Small intestine (tissue), 7 donors: ENCODE measurements at regions not wholly inside any gene's neighbourhood (a gene's known extent, or its start where the extent isn't known, plus 50 kb on each side); places are given as distances from the start of the nearest gene placed in this dataset.
A peak's percentile ranks its signal among the peaks of the same experiment; 100 is the strongest.

Experiments
- DNase-seq, 2 donors: peaks; one replicate each; pipeline versions ENCODE4 v3.0.0 to v3.0.0-alpha.2; 2013
- FAIRE-seq: peaks from 2 replicates; lab custom pipeline; 2012; peaks lifted over from hg19 to GRCh38; lab: Jason Lieb, UNC
- H3K27ac ChIP-seq, 3 donors: one replicate each; pipeline ENCODE4 v1.5.1; 2013; ENCODE audit warnings: low read length in 2 of 3, mild to moderate bottlenecking in 2 of 3, control low read depth in 1 of 3, inconsistent platforms in 1 of 3, low read depth in 1 of 3, moderate library complexity in 1 of 3
- H3K27me3 ChIP-seq, 3 donors: one replicate each; pipeline ENCODE4 v1.6.1; 2013; ENCODE audit warnings: low read length in 3 of 3, inconsistent platforms in 1 of 3; ENCODE audit not compliant: control insufficient read depth in 3 of 3, insufficient read depth in 3 of 3
- H3K36me3 ChIP-seq, 3 donors: one replicate each; pipeline ENCODE4 v1.6.1; 2013; ENCODE audit warnings: low read length in 3 of 3, inconsistent platforms in 1 of 3, low read depth in 1 of 3, mild to moderate bottlenecking in 1 of 3, moderate library complexity in 1 of 3; ENCODE audit not compliant: control insufficient read depth in 3 of 3, insufficient read depth in 2 of 3
- H3K4me1 ChIP-seq, 3 donors: one replicate each; pipeline ENCODE4 v1.6.1; 2013; ENCODE audit warnings: low read length in 2 of 3, inconsistent platforms in 1 of 3, low read depth in 1 of 3, mild to moderate bottlenecking in 1 of 3, moderate library complexity in 1 of 3; ENCODE audit not compliant: control insufficient read depth in 3 of 3, insufficient read depth in 2 of 3
- H3K4me3 ChIP-seq, 3 donors: one replicate each; pipeline ENCODE4 v1.5.1; 2013; ENCODE audit warnings: low read length in 3 of 3, control low read depth in 1 of 3, inconsistent platforms in 1 of 3, low read depth in 1 of 3, mild to moderate bottlenecking in 1 of 3, moderate library complexity in 1 of 3
- H3K9me3 ChIP-seq, 2 donors: one replicate each; pipeline ENCODE4 v1.6.1; 2013; ENCODE audit warnings: low read depth in 1 of 2, low read length in 1 of 2; ENCODE audit not compliant: control insufficient read depth in 2 of 2, insufficient read depth in 1 of 2
- WGBS, 3 donors: extraction: QIAGEN DNeasy Blood & Tissue Kit; methylation state at CpG; one replicate each; pipeline ENCODE4 v1.1.7; 2013; 5-methylcytosine and 5-hydroxymethylcytosine counted together
- donor health status: healthy with polysubstance abuse.
- donor health status: control.
- donor health status: control.
- donor health status: Bipolar disorder and iron deficiency.
- donor health status: healthy.

DNA sequence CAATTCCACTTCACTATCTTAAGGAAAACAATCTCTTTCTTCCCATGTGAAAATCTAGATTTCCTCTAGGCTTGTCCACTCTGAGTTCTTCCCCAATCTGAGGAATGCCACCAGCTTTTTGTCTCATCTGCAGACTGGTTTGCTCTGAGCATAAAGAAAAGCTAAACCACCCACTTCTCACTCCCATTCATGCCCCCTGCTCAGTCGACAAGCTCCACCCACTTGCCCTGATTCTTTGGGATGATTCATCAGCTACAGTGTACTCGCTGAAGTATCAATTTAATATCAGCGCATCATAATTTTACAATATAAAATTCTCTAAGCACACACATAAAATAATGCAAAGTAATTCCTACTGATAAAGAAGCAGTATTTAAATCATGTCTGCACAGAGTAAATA lies 209.1 kb downstream of the GRIN2B start:
- H3K36me3 ChIP-seq = no peaks in the 10 kb centered on the region
- 54 to 78% (median 77%) methylated on average over 3 of the region's 3 CpGs for WGBS, 3 donors
- DNase-seq (no peak), FAIRE-seq (no peak)
- no peak overlapping the region for H3K4me3 ChIP-seq
- no peak overlapping the region for H3K27ac ChIP-seq
- no peaks in the 10 kb centered on the region for H3K9me3 ChIP-seq
- no peaks in the 10 kb centered on the region for H3K27me3 ChIP-seq
- H3K4me1 ChIP-seq = no peaks in the 10 kb centered on the region

DNA sequence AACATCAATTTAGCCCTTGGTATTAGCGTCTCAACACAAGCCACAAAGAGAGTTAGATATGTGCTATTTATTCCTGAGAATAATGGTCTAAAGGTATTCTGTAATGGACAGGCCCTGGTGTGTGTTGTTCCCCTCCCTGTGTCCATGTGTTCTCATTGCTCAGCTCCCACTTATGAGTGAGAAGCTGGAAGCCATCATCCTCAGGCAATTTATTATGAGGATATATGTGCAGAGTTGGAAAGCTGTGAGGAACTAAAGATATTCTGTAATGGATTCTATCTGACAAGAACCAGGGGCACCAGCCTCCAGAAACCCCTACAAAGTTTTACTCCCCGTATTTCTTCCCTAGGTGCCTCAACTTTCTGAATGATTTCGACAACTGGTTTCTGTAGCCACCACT lies 210.8 kb downstream of the GRIN2B start:
- 74 to 85% (median 78%) methylated on average over 3 of the region's 3 CpGs for WGBS, 3 donors
- Histone ChIP-seq H3K36me3 (no peaks in the 10 kb centered on the region), H3K4me3 (no peak overlapping the region), H3K27me3 (no peaks in the 10 kb centered on the region), H3K9me3 (no peaks in the 10 kb centered on the region), H3K27ac (no peak overlapping the region), H3K4me1 (no peaks in the 10 kb centered on the region)
- FAIRE-seq = no peak
- no peak for DNase-seq

DNA sequence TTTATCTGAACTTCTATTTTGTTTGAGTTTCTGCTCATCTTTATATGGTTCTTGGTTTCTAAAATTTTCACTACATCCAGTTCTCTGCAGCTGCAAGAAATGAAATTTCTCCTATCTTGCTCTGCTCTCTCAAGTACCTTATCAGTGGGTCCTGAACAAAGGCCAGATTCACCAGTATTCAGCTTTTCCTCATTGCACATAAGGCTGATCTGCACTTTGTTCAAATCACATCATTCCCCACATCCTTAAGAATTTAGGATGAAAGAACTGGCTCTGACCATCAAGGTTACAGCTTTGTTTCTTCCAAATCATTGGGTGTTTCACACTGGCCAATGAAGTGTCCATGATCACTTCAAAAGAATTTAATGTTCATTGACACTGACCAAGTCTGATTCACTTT lies 211.4 kb downstream of the GRIN2B start:
- DNase-seq = no peak
- Histone ChIP-seq H3K9me3 (no peaks in the 10 kb centered on the region), H3K4me3 (no peak overlapping the region), H3K27me3 (no peaks in the 10 kb centered on the region), H3K4me1 (no peaks in the 10 kb centered on the region), H3K27ac (no peak overlapping the region), H3K36me3 (no peaks in the 10 kb centered on the region)
- no peak for FAIRE-seq

DNA sequence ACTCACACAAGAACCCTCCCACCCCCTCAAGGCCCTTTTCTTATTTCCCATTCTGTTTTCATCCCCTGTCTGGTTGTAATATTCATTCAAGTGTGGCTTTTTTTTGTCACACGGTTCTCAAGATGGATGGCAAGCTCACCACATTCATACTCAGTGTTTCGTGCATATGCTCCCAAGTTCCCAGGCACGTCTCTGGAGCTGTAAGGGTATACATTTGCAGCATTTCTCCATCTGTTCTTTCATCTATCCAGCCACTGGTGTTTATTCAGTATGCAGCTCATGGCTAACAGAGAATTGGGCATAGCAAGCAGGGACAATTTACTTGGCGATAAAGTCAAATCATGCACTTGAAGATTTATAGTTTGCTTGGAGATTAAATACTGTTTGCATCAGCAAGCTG lies 212.1 kb downstream of the GRIN2B start:
- H3K4me3 ChIP-seq = no peak overlapping the region
- no peaks in the 10 kb centered on the region for H3K27me3 ChIP-seq
- FAIRE-seq = no peak
- WGBS, 3 donors = 78 to 84% (median 82%) methylated on average over 4 of the region's 4 CpGs
- no peaks in the 10 kb centered on the region for H3K4me1 ChIP-seq
- no peaks in the 10 kb centered on the region for H3K9me3 ChIP-seq
- no peak for DNase-seq
- H3K27ac ChIP-seq = no peak overlapping the region
- no peaks in the 10 kb centered on the region for H3K36me3 ChIP-seq

DNA sequence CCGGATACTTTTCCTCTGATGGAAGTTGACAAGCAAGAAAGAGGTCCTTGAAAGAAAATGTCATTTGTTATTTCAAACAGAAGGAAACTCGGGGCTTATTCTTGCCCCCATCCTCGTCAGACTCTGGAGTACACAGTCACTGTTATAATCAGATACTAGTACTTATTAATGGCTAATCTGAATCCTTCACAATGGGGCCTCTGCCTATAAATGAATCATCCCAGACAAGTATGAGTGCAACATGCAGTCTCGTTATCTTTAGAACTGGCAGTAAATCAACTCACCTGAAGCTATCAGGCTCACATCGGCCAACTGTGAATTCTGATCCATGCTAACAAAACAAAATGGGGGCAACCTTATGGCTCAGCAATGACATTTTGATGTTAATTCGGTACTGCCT lies 216.7 kb downstream of the GRIN2B start:
- DNase-seq = peak in 1 of 2 donors; percentile 21
- Histone ChIP-seq H3K4me1 (peaks cover 0 to 3% (median 0%) of the 10 kb centered on the region in 3 donors), H3K36me3 (no peaks in the 10 kb centered on the region), H3K4me3 (no peak overlapping the region), H3K27ac (no peak overlapping the region), H3K9me3 (no peaks in the 10 kb centered on the region), H3K27me3 (no peaks in the 10 kb centered on the region)
- WGBS, 3 donors = 37 to 60% (median 42%) methylated on average over 6 of the region's 6 CpGs
- no peak for FAIRE-seq

DNA sequence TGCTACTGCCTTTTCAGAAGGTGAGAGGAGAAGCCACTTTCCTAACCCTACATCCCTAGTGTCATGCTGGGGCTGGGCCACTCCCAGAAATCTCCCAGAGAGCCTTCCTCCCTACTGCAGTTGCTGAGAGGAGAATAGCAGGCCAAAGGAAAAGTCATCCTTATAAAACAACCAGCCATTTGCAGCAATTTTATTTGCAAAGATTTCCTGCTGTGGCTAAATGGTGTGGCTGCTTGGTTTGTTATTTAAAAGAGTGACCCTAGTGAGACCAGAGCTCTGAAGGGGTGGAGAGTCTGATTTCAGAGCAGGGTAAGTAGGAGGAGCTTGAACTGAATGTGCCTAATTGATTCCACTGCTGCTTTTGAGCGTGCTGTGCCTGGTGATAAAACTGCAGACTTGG lies 232.0 kb downstream of the GRIN2B start:
- no peaks in the 10 kb centered on the region for H3K9me3 ChIP-seq
- no peak overlapping the region for H3K27ac ChIP-seq
- no peak overlapping the region for H3K4me3 ChIP-seq
- no peaks in the 10 kb centered on the region for H3K36me3 ChIP-seq
- H3K4me1 ChIP-seq = peaks cover 0 to 3% (median 0%) of the 10 kb centered on the region in 3 donors
- H3K27me3 ChIP-seq = peaks cover 0 to 2% (median 0%) of the 10 kb centered on the region in 3 donors
- 30 to 63% (median 30%) methylated on average over 1 of the region's 1 CpG for WGBS, 3 donors
- FAIRE-seq (no peak), DNase-seq (no peak)

DNA sequence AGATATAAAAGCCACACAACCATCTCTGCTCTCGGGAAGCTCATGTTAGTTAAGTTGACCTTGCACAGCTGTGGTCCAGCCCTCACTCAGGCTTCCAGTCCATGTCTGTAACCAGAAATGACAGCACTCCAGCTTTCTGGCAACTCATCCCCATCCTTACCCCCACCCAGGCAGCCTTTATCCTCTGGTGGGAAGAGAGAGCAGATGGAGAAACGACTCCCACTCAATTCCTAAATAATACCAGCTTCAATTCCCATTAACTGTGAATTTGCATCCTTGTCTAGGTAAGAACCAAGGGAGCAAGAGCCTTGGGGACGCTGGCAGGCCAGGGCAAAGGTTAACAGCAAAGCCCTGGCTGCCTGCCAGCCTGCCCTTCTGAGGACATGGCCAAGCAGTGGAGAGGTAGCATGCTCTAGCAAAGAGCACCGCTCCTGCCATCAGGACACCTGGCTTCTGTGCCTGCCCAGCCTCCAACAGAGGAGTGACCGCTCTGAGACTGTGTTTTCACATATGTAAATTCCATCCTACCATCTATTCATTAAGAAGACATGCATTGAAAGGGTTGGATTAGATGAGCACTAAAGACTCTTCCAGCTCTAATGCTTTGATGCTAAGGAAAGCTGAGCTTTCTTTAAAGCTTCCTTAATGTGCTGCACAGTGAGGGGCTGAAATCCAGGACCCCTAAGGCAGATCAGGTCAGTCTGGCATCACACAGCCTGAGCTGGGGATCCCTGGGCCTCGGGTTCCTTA lies 236.1 kb downstream of the GRIN2B start:
- Histone ChIP-seq H3K4me3 (no peak overlapping the region), H3K36me3 (no peaks in the 10 kb centered on the region), H3K4me1 (peaks cover 0 to 3% (median 0%) of the 10 kb centered on the region in 3 donors), H3K9me3 (peaks cover 0 to 3% of the 10 kb centered on the region in 2 donors), H3K27me3 (peaks cover 0 to 2% (median 0%) of the 10 kb centered on the region in 3 donors), H3K27ac (no peak overlapping the region)
- WGBS, 3 donors = 32 to 46% (median 45%) methylated on average over 6 of the region's 6 CpGs
- no peak for FAIRE-seq
- DNase-seq = peak in 1 of 2 donors; percentile 43

DNA sequence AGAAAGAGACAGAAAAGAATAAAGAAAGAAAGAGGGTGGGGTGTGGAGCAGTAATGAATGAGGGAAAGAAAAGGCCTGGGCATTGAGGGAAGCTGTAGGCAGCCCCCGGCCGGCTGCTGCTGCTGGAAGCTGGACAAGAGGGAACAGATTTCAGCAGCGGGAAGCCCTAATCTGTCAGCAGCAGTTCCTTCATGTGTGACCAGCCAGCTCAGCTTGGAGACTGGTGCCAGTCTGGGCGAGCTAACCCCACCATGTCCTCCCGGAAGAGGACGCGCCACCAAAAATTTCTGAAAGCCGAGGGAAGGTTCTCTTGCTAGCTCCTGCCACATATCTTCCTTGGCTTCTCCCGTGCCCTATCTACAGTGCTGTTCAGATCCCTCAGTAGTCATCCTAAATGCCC lies 236.8 kb downstream of the GRIN2B start:
- WGBS, 3 donors = 81 to 87% (median 83%) methylated on average over 9 of the region's 9 CpGs
- peaks cover 0 to 2% (median 0%) of the 10 kb centered on the region in 3 donors for H3K27me3 ChIP-seq
- FAIRE-seq = no peak
- no peaks in the 10 kb centered on the region for H3K36me3 ChIP-seq
- DNase-seq = no peak
- H3K9me3 ChIP-seq = peaks cover 0 to 3% of the 10 kb centered on the region in 2 donors
- peaks cover 0 to 3% (median 0%) of the 10 kb centered on the region in 3 donors for H3K4me1 ChIP-seq
- no peak overlapping the region for H3K27ac ChIP-seq
- H3K4me3 ChIP-seq = no peak overlapping the region

DNA sequence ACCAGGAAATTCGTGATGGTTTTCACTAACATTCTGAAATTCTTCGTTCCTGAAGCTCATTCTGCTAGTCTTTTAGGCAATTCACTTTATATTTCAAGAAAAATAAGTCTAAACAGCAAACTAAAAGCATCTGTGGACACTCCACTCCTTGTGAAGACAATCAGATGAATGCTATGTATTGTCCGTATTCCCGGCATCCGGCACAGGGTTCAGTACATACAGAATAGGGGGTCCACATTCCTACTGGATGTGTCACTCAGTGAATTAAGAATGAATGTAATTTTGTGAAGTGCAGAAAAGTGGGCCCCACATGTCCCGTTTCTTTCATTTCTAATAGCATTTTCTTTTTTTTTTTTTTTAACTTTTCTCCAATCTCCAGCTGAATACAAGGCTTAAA lies 241.3 kb downstream of the GRIN2B start:
- Histone ChIP-seq H3K27me3 (no peaks in the 10 kb centered on the region), H3K4me1 (no peaks in the 10 kb centered on the region), H3K27ac (no peak overlapping the region), H3K9me3 (peaks cover 0 to 3% of the 10 kb centered on the region in 2 donors), H3K4me3 (no peak overlapping the region), H3K36me3 (no peaks in the 10 kb centered on the region)
- DNase-seq (no peak), FAIRE-seq (no peak)
- 68 to 78% (median 70%) methylated on average over 6 of the region's 6 CpGs for WGBS, 3 donors
